ENCODE measurements at regions not wholly inside any gene's neighbourhood (a gene's known extent, or its start where the extent isn't known, plus 50 kb on each side); places are given as distances from the start of the nearest gene placed in this dataset.

DNA sequence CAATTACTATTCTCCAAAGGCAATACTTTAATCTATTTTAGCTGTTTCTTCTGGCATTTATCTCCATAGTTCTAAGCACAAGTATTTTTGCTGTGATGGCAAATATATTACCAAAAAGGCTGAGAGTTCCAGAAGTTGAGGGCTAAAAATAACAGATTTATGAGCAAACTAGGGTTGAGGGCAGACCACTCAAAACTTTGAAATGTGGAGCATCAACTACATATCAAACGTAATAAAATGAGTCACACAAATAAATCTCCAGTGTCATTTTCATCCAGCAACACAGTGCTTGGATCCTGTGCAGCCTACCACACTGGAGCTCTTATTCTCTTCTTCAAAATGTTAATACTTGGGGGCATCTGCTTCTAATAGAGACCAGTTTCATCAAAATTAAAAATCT lies 163.9 kb downstream of the HS3ST1 start:
- Histone ChIP-seq H3K27me3 (ENCODE audit: control insufficient read depth, insufficient read depth, low read length) (no peaks in the 10 kb centered on the region), H3K4me3 (ENCODE audit: low read depth, low read length) (no peak overlapping the region), H3K27ac (no peak overlapping the region), H3K36me3 (ENCODE audit: control insufficient read depth, insufficient read depth, low read length) (no peaks in the 10 kb centered on the region), H3K79me2 (no peaks in the 10 kb centered on the region), H2AFZ (no peak overlapping the region), H3K4me1 (no peaks in the 10 kb centered on the region), H3K4me2 (ENCODE audit: low read length) (no peak overlapping the region), H3K9ac (no peak overlapping the region), H3K9me3 (ENCODE audit: control insufficient read depth, low read length) (no peaks in the 10 kb centered on the region)
- TF ChIP-seq, protein P1, sequence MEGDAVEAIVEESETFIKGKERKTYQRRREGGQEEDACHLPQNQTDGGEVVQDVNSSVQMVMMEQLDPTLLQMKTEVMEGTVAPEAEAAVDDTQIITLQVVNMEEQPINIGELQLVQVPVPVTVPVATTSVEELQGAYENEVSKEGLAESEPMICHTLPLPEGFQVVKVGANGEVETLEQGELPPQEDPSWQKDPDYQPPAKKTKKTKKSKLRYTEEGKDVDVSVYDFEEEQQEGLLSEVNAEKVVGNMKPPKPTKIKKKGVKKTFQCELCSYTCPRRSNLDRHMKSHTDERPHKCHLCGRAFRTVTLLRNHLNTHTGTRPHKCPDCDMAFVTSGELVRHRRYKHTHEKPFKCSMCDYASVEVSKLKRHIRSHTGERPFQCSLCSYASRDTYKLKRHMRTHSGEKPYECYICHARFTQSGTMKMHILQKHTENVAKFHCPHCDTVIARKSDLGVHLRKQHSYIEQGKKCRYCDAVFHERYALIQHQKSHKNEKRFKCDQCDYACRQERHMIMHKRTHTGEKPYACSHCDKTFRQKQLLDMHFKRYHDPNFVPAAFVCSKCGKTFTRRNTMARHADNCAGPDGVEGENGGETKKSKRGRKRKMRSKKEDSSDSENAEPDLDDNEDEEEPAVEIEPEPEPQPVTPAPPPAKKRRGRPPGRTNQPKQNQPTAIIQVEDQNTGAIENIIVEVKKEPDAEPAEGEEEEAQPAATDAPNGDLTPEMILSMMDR (IDR thresholded peaks at IDR 0.05) = no peak

DNA sequence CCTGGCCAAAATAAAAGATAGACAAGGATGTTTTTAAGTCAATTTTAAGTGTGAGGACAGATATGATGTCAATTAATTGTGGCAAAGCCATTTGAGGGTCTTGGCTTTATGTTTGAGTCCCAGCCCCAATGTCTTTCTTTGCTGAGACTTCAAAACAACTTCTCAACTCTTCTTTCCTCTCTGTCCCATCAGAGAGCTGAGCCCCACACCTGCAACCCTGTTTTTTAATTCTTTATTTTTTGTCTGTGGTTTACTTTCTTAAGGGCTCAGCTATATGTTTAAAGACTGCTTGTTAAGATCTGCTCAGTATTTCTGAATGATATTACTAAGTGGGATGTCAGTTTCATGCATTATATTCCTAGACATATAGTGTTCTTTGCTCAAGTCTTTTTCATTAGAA lies 164.3 kb downstream of the HS3ST1 start:
- Histone ChIP-seq H3K4me3 (ENCODE audit: low read depth, low read length) (no peak overlapping the region), H3K9ac (no peak overlapping the region), H3K27me3 (ENCODE audit: control insufficient read depth, insufficient read depth, low read length) (no peaks in the 10 kb centered on the region), H2AFZ (no peak overlapping the region), H3K4me2 (ENCODE audit: low read length) (no peak overlapping the region), H3K36me3 (ENCODE audit: control insufficient read depth, insufficient read depth, low read length) (no peaks in the 10 kb centered on the region), H3K4me1 (no peaks in the 10 kb centered on the region), H3K79me2 (no peaks in the 10 kb centered on the region), H3K27ac (no peak overlapping the region), H3K9me3 (ENCODE audit: control insufficient read depth, low read length) (no peaks in the 10 kb centered on the region)
- TF ChIP-seq, protein P1 (IDR thresholded peaks at IDR 0.05) = no peak

- no peak overlapping the region for H3K4me2 ChIP-seq (ENCODE audit: low read length)
- H3K27ac ChIP-seq = no peak overlapping the region
- H2AFZ ChIP-seq = no peak overlapping the region
- no peaks in the 10 kb centered on the region for H3K4me1 ChIP-seq
- H3K9ac ChIP-seq = no peak overlapping the region
- TF ChIP-seq, protein P1 (IDR thresholded peaks at IDR 0.05) = no peak
- no peak overlapping the region for H3K4me3 ChIP-seq (ENCODE audit: low read depth, low read length)
- no peaks in the 10 kb centered on the region for H3K79me2 ChIP-seq
- no peaks in the 10 kb centered on the region for H3K36me3 ChIP-seq (ENCODE audit: control insufficient read depth, insufficient read depth, low read length)
- no peaks in the 10 kb centered on the region for H3K27me3 ChIP-seq (ENCODE audit: control insufficient read depth, insufficient read depth, low read length)
- no peaks in the 10 kb centered on the region for H3K9me3 ChIP-seq (ENCODE audit: control insufficient read depth, low read length)
Observed at GRCh38 chr4:11263208-11263607, 165.5 kb downstream of the HS3ST1 start.

GRCh38 chr4:11261066-11261850 lies 167.4 kb downstream of the HS3ST1 start:
- Histone ChIP-seq H2AFZ (no peak overlapping the region), H3K4me2 (ENCODE audit: low read length) (no peak overlapping the region), H3K36me3 (ENCODE audit: control insufficient read depth, insufficient read depth, low read length) (no peaks in the 10 kb centered on the region), H3K79me2 (no peaks in the 10 kb centered on the region), H3K27me3 (ENCODE audit: control insufficient read depth, insufficient read depth, low read length) (no peaks in the 10 kb centered on the region), H3K9ac (no peak overlapping the region), H3K4me1 (no peaks in the 10 kb centered on the region), H3K9me3 (ENCODE audit: control insufficient read depth, low read length) (no peaks in the 10 kb centered on the region), H3K27ac (no peak overlapping the region), H3K4me3 (ENCODE audit: low read depth, low read length) (no peak overlapping the region)
- TF ChIP-seq, protein P1 (IDR thresholded peaks at IDR 0.05) = no peak

GRCh38 chr4:11259837-11260236 lies 168.9 kb downstream of the HS3ST1 start:
- Histone ChIP-seq H2AFZ (no peak overlapping the region), H3K9ac (no peak overlapping the region), H3K9me3 (ENCODE audit: control insufficient read depth, low read length) (no peaks in the 10 kb centered on the region), H3K79me2 (no peaks in the 10 kb centered on the region), H3K4me2 (ENCODE audit: low read length) (no peak overlapping the region), H3K36me3 (ENCODE audit: control insufficient read depth, insufficient read depth, low read length) (no peaks in the 10 kb centered on the region), H3K27me3 (ENCODE audit: control insufficient read depth, insufficient read depth, low read length) (no peaks in the 10 kb centered on the region), H3K4me3 (ENCODE audit: low read depth, low read length) (no peak overlapping the region), H3K4me1 (no peaks in the 10 kb centered on the region), H3K27ac (no peak overlapping the region)
- TF ChIP-seq, protein P1 (IDR thresholded peaks at IDR 0.05) = no peak
